ENCODE measurements at regions not wholly inside any gene's neighbourhood (a gene's known extent, or its start where the extent isn't known, plus 50 kb on each side); places are given as distances from the start of the nearest gene placed in this dataset.

DNA sequence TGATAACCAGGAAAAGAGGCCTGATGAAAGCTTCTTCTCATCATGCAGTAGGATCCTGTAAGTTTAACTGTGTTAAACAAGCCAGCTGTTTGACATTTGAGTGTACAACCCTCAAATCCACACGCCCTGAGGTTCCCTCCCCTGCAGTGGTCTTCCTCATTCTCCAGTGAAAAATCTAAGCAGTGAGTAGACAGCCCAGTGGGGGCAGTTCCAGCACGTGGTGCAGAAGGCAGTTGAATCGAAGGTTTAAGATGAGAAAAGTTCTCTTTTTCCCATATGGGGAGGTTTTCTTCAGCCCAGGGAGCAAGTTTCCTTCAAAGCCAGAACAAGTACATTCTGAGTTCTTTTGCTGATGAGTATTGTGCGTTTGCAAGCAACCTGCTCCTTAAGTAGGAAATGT, 174.5 kb downstream of the NR2F2 start:
- H3K9ac ChIP-seq (ENCODE audit: insufficient read depth in 1 of 2, low read depth in 2 of 2, low read length in 2 of 2), result no peak overlapping the region
- in situ Hi-C loops (cut with MboI), result no loop called here
- no peak for FAIRE-seq
- POLR2A ChIA-PET, result no interaction called here
- no TSS peak for BruUV-seq (replicated peaks)
- DNase-seq (ENCODE audit: extremely low read depth in 1 of 4, low spot score in 3 of 4), result no peak
- H3K27ac ChIP-seq (ENCODE audit: extremely low read depth, low read depth, low read length), result no peak overlapping the region
- no peaks in the 10 kb centered on the region for H3K36me3 ChIP-seq (ENCODE audit: control insufficient read depth, insufficient read depth, low read length)
- no peak overlapping the region for H3K4me3 ChIP-seq
- intact Hi-C loops (cut with micrococcal nuclease), result no loop called here
- no peaks in the 10 kb centered on the region for H3K9me3 ChIP-seq (replicated peaks; ENCODE audit: control insufficient read depth, insufficient read depth, low read depth, low read length)
- no peak for TF ChIP-seq RHOXF2B (CRISPR knock-in tag; conservative IDR thresholded peaks at IDR 0.05)
- TF ChIP-seq MCM7 (IDR thresholded peaks at IDR 0.05), result no peak
- no peaks in the 10 kb centered on the region for H3K4me1 ChIP-seq (replicated peaks in 1 of 2; ENCODE audit: control insufficient read depth in 2 of 2, insufficient read depth in 2 of 2, low read length in 2 of 2)
- no peak overlapping the region for H3K4me2 ChIP-seq (ENCODE audit: insufficient read depth, low read length)
- CTCF ChIA-PET (ENCODE audit: low intra/inter-chr PET ratio), result no interaction called here
- no peak for ATAC-seq
- WGBS (ENCODE audit: insufficient coverage, low coverage, missing lambda C conversion rate), result 7% methylated on average over 4 of the region's 4 CpGs
- H3K27me3 ChIP-seq (ENCODE audit: control insufficient read depth in 2 of 2, insufficient read depth in 2 of 2, low read length in 2 of 2), result peaks cover 2 to 8% of the 10 kb centered on the region in 2 experiments; a peak in 4 of 5 replicates
- no peaks in the 10 kb centered on the region for H3K79me2 ChIP-seq (ENCODE audit: control insufficient read depth, insufficient read depth, low read length)
- no peaks in the 10 kb centered on the region; the same call in 1 of the 2 replicates for H4K20me1 ChIP-seq (replicated peaks; ENCODE audit: control insufficient read depth, insufficient read depth, low read length)
- no peak overlapping the region for H2AFZ ChIP-seq (ENCODE audit: low read depth, low read length)
- H3K9me1 ChIP-seq (ENCODE audit: control insufficient read depth, insufficient read depth, low read length), result no peaks in the 10 kb centered on the region

DNA sequence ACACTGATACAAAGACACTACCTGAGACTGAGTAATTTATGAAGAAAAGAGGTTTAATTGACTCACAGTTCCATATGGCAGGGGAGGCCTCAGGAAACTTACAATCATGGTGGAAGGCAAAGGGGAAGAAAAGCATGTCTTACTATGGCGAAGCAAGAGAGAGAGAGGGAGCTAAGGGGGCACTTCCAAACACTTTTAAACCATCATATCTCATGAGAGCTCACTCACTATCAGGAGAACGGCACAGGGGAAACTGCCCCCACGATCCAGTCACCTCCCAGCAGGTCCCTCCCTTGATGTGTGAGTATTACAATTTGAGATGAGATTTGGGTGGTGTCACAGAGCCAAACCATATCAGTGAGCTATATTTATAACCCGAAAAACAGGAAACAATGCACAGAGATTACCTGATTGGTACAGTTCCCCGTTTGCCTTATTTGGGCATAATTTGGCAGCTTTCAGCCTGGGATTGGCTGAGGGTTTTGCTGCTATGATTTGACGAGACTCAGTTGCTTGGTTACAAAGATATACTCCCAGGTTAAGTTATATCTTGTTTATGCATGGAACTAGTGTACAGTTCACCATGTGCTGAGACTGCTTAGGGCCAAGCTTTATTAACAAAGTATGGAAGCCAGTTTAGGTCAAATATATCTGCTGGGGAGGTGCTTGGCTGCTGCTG, 184.2 kb downstream of the NR2F2 start:
- Histone ChIP-seq H3K27me3 (ENCODE audit: control insufficient read depth in 2 of 2, insufficient read depth in 2 of 2, low read length in 2 of 2) (peaks cover 5 to 14% of the 10 kb centered on the region in 2 experiments; a peak in 4 of 5 replicates), H3K9me1 (ENCODE audit: control insufficient read depth, insufficient read depth, low read length) (no peaks in the 10 kb centered on the region), H3K4me3 (no peak overlapping the region), H3K27ac (ENCODE audit: extremely low read depth, low read depth, low read length) (no peak overlapping the region), H4K20me1 (replicated peaks; ENCODE audit: control insufficient read depth, insufficient read depth, low read length) (no peaks in the 10 kb centered on the region; the same call in 1 of the 2 replicates), H2AFZ (ENCODE audit: low read depth, low read length) (0 out of 2 replicates have a peak overlapping the region, but pooled peaks have one; percentile 8), H3K79me2 (ENCODE audit: control insufficient read depth, insufficient read depth, low read length) (no peaks in the 10 kb centered on the region), H3K4me1 (replicated peaks in 1 of 2; ENCODE audit: control insufficient read depth in 2 of 2, insufficient read depth in 2 of 2, low read length in 2 of 2) (peaks cover 0 to 4% of the 10 kb centered on the region in 2 experiments; a peak in 1 of 5 replicates), H3K4me2 (ENCODE audit: insufficient read depth, low read length) (peak overlapping the region; percentile 6; the same call in 1 of the 2 replicates), H3K9ac (ENCODE audit: insufficient read depth in 1 of 2, low read depth in 2 of 2, low read length in 2 of 2) (no peak overlapping the region), H3K36me3 (ENCODE audit: control insufficient read depth, insufficient read depth, low read length) (no peaks in the 10 kb centered on the region), H3K9me3 (replicated peaks; ENCODE audit: control insufficient read depth, insufficient read depth, low read depth, low read length) (no peaks in the 10 kb centered on the region)
- ATAC-seq (peak; percentile 72), DNase-seq (ENCODE audit: extremely low read depth in 1 of 4, low spot score in 3 of 4) (no peak), FAIRE-seq (peak; percentile 54)
- WGBS (ENCODE audit: insufficient coverage, low coverage, missing lambda C conversion rate), result 0% methylated on average over 6 of the region's 6 CpGs
- BruUV-seq (replicated peaks), result no TSS peak
- ChIA-PET CTCF (ENCODE audit: low intra/inter-chr PET ratio) (no interaction called here), POLR2A (interaction anchor here (0.6 to 1.8 kb wide), 6 partner anchors 10 to 1271 kb away, joined by 3 to 4 read pairs (median 4); no protein-coding TSS in a partner anchor)
- intact Hi-C loops (cut with micrococcal nuclease) (no loop called here), in situ Hi-C loops (cut with MboI) (no loop called here)
- TF ChIP-seq SIRT6 (IDR thresholded peaks at IDR 0.05; ENCODE audit: low read depth, low read length) (no peak), TAF1 (IDR thresholded peaks at IDR 0.05; ENCODE audit: control insufficient read depth, extremely low read depth, insufficient read depth, low read length, severe bottlenecking) (no peak), L3MBTL2 (IDR thresholded peaks at IDR 0.05) (0 out of 2 replicates have a peak, but pooled peaks have one; percentile 31), MYC (IDR thresholded peaks at IDR 0.05; ENCODE audit: low read depth, low read length) (no peak), MYC (CRISPR knock-in tag; IDR thresholded peaks at IDR 0.05; ENCODE audit: borderline replicate concordance, low read depth) (no peak)
- TF ChIP-seq, protein P1, sequence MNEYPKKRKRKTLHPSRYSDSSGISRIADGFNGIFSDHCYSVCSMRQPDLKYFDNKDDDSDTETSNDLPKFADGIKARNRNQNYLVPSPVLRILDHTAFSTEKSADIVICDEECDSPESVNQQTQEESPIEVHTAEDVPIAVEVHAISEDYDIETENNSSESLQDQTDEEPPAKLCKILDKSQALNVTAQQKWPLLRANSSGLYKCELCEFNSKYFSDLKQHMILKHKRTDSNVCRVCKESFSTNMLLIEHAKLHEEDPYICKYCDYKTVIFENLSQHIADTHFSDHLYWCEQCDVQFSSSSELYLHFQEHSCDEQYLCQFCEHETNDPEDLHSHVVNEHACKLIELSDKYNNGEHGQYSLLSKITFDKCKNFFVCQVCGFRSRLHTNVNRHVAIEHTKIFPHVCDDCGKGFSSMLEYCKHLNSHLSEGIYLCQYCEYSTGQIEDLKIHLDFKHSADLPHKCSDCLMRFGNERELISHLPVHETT (CRISPR knock-in tag; conservative IDR thresholded peaks at IDR 0.05 in 1 of 2, IDR thresholded peaks at IDR 0.05 in 1 of 2), result peak in 1 of 2 experiments; percentile 56; a peak in 1 of 4 replicates
- TF ChIP-seq, protein P2, sequence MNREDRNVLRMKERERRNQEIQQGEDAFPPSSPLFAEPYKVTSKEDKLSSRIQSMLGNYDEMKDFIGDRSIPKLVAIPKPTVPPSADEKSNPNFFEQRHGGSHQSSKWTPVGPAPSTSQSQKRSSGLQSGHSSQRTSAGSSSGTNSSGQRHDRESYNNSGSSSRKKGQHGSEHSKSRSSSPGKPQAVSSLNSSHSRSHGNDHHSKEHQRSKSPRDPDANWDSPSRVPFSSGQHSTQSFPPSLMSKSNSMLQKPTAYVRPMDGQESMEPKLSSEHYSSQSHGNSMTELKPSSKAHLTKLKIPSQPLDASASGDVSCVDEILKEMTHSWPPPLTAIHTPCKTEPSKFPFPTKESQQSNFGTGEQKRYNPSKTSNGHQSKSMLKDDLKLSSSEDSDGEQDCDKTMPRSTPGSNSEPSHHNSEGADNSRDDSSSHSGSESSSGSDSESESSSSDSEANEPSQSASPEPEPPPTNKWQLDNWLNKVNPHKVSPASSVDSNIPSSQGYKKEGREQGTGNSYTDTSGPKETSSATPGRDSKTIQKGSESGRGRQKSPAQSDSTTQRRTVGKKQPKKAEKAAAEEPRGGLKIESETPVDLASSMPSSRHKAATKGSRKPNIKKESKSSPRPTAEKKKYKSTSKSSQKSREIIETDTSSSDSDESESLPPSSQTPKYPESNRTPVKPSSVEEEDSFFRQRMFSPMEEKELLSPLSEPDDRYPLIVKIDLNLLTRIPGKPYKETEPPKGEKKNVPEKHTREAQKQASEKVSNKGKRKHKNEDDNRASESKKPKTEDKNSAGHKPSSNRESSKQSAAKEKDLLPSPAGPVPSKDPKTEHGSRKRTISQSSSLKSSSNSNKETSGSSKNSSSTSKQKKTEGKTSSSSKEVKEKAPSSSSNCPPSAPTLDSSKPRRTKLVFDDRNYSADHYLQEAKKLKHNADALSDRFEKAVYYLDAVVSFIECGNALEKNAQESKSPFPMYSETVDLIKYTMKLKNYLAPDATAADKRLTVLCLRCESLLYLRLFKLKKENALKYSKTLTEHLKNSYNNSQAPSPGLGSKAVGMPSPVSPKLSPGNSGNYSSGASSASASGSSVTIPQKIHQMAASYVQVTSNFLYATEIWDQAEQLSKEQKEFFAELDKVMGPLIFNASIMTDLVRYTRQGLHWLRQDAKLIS (CRISPR knock-in tag; IDR thresholded peaks at IDR 0.05), result no peak

Measured in K562 (cell line).